GM04503 (cell line): ENCODE measurements at regions not wholly inside any gene's neighbourhood (a gene's known extent, or its start where the extent isn't known, plus 50 kb on each side); places are given as distances from the start of the nearest gene placed in this dataset.

ENCODE experiments used
- DNase-seq: peaks from one replicate; pipeline ENCODE4 v3.0.0-alpha.2; 2012; ENCODE audit warnings: low read depth

GRCh38 chr18:57991552-57991951 is 52.5 kb upstream of the NEDD4L start:
- DNase-seq, result no peak

GRCh38 chr18:57989536-57989935 is 54.5 kb upstream of the NEDD4L start:
- DNase-seq, result no peak

GRCh38 chr18:57984490-57985115 is 59.4 kb upstream of the NEDD4L start:
- no peak for DNase-seq

- DNase-seq, result no peak
Observed at GRCh38 chr18:57983965-57984364, 60.1 kb upstream of the NEDD4L start.

GRCh38 chr18:57983472-57983871 is 60.6 kb upstream of the NEDD4L start:
- DNase-seq, result no peak

- DNase-seq, result no peak
Observed at GRCh38 chr18:57982372-57983021, 61.5 kb upstream of the NEDD4L start.

- no peak for DNase-seq
Observed at GRCh38 chr18:57981308-57982028, 62.6 kb upstream of the NEDD4L start.

GRCh38 chr18:57980573-57981307 is 63.3 kb upstream of the NEDD4L start:
- DNase-seq, result no peak

GRCh38 chr18:57976230-57976773 is 67.7 kb upstream of the NEDD4L start:
- DNase-seq, result no peak

- no peak for DNase-seq
Observed at GRCh38 chr18:57975805-57976204, 68.2 kb upstream of the NEDD4L start.

GRCh38 chr18:57974585-57975265 is 69.3 kb upstream of the NEDD4L start:
- no peak for DNase-seq

- DNase-seq, result no peak
Observed at GRCh38 chr18:57973889-57974288, 70.1 kb upstream of the NEDD4L start.

- no peak for DNase-seq
Observed at GRCh38 chr18:57970356-57971095, 73.5 kb upstream of the NEDD4L start.

- DNase-seq, result no peak
Observed at GRCh38 chr18:57969824-57970223, 74.2 kb upstream of the NEDD4L start.

- no peak for DNase-seq
Observed at GRCh38 chr18:57965246-57965645, 78.8 kb upstream of the NEDD4L start.

- no peak for DNase-seq
Observed at GRCh38 chr18:57961876-57962505, 82.0 kb upstream of the NEDD4L start.

- DNase-seq, result no peak
Observed at GRCh38 chr18:57961411-57961810, 82.6 kb upstream of the NEDD4L start.

- no peak for DNase-seq
Observed at GRCh38 chr18:57959278-57959677, 84.7 kb upstream of the NEDD4L start.

GRCh38 chr18:57957210-57957609 is 86.8 kb upstream of the NEDD4L start:
- no peak for DNase-seq

GRCh38 chr18:57956491-57956890 is 87.5 kb upstream of the NEDD4L start:
- no peak for DNase-seq

- DNase-seq, result no peak
Observed at GRCh38 chr18:57954935-57955334, 89.1 kb upstream of the NEDD4L start.
